DMS114 treated with DMSO at 0.1 percent for 48 hours (cell line): ENCODE measurements at regions not wholly inside any gene's neighbourhood (a gene's known extent, or its start where the extent isn't known, plus 50 kb on each side); places are given as distances from the start of the nearest gene placed in this dataset.
"Not testable (repeated sequence)": the region's sequence is repeated elsewhere in the genome, so short reads cannot be mapped to it uniquely, and the experiment has no call there.

ENCODE experiments used
- DNase-seq: peaks from one replicate; lab custom pipeline; 2025; ENCODE audit not compliant: unreplicated experiment; lab: John Stamatoyannopoulos, UW

- no peak for DNase-seq
Observed at GRCh38 chr7:152905949-152906348, 146.4 kb downstream of the ACTR3B start.

GRCh38 chr7:152907042-152907761, 147.7 kb downstream of the ACTR3B start:
- DNase-seq: no peak

GRCh38 chr7:152909280-152909679, 149.7 kb downstream of the ACTR3B start:
- no peak for DNase-seq

GRCh38 chr7:152909683-152910544, 150.4 kb downstream of the ACTR3B start:
- DNase-seq: no peak

- DNase-seq: no peak
Observed at GRCh38 chr7:152910545-152911225, 151.1 kb downstream of the ACTR3B start.

- DNase-seq: no peak
Observed at GRCh38 chr7:152911226-152911560, 151.6 kb downstream of the ACTR3B start.

- DNase-seq: no peak
Observed at GRCh38 chr7:152911922-152912321, 152.4 kb downstream of the ACTR3B start.

- no peak for DNase-seq
Observed at GRCh38 chr7:152912511-152912910, 153.0 kb downstream of the ACTR3B start.

- DNase-seq: no peak
Observed at GRCh38 chr7:152913492-152913891, 153.9 kb downstream of the ACTR3B start.

- no peak for DNase-seq
Observed at GRCh38 chr7:152914014-152914844, 154.7 kb downstream of the ACTR3B start.

GRCh38 chr7:152914845-152915102, 155.2 kb downstream of the ACTR3B start:
- DNase-seq: not testable (repeated sequence)

- no peak for DNase-seq
Observed at GRCh38 chr7:152922318-152923081, 162.9 kb downstream of the ACTR3B start.

- no peak for DNase-seq
Observed at GRCh38 chr7:152923711-152924110, 164.2 kb downstream of the ACTR3B start.

GRCh38 chr7:152924238-152924637, 164.7 kb downstream of the ACTR3B start:
- no peak for DNase-seq

GRCh38 chr7:152924826-152925411, 165.4 kb downstream of the ACTR3B start:
- no peak for DNase-seq

GRCh38 chr7:152925412-152926147, 166.0 kb downstream of the ACTR3B start:
- no peak for DNase-seq

GRCh38 chr7:152931633-152932032, 172.1 kb downstream of the ACTR3B start:
- no peak for DNase-seq

GRCh38 chr7:152937282-152937681, 177.7 kb downstream of the ACTR3B start:
- no peak for DNase-seq

- not testable (repeated sequence) for DNase-seq
Observed at GRCh38 chr7:152946616-152947015, 187.1 kb downstream of the ACTR3B start.
